SIG-M5 treated with dmso at 0.1 percent for 504 hours (cell line): ENCODE measurements at regions not wholly inside any gene's neighbourhood (a gene's known extent, or its start where the extent isn't known, plus 50 kb on each side); places are given as distances from the start of the nearest gene placed in this dataset.

Source experiments
- DNase-seq: peaks from one replicate; lab custom pipeline; 2025; ENCODE audit not compliant: unreplicated experiment; lab: John Stamatoyannopoulos, UW

DNA sequence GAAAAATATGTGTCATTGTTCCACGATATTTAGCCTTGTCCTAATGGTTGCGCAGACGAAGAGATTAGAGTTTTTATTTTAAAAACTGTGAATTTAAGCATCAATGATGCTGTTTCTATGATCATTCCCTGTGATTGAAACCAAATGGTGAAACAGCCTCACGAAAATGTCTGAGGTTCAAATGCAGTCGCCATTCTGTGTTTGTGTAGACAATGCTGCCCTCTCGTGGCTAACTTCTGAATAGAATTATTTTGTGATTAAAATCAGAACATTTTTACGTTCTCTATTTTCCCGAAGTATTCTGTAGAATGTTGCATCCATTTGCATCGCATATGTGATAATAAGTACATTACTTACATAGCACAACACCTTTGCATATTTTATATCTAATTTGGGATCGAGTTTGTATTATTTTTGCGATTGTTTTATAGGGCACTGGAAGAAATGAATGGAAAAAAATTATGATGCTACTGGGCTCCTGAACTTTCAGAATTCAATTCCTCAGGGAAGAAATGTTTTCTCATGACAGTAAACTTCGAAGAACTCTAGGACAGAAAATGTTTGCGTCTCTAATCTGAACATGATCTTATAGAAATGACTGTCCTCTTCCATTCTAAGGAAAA lies 54.8 kb upstream of the CREB1 start:
- peak; percentile 56 for DNase-seq

GRCh38 chr2:207475546-207475945 lies 54.2 kb upstream of the CREB1 start:
- no peak for DNase-seq

DNA sequence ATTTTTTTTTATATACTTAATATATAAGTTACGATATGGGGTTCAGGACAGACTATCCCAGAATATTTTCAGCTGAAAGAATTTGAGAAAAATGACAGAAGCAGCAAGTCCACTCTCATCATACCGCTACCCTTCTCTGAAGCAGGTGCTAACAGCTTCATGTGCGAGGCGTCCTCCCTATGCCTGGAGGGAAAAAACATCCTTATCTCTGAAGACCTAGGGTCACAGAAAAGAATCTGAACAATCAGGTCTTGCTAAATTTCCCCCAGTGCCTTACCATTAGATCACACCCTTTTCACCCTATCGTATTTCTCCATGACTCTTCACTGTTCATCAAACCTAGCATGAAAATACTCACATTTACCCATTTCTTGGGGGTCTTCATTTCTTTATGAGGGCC lies 51.9 kb upstream of the CREB1 start:
- no peak for DNase-seq

- DNase-seq: peak; percentile 38
These were observed 51.2 kb upstream of the CREB1 start for GRCh38 chr2:207478572-207478971.

GRCh38 chr2:207479198-207479785 lies 50.5 kb upstream of the CREB1 start:
- no peak for DNase-seq
